ENCODE measurements at regions not wholly inside any gene's neighbourhood (a gene's known extent, or its start where the extent isn't known, plus 50 kb on each side); places are given as distances from the start of the nearest gene placed in this dataset.

DNA sequence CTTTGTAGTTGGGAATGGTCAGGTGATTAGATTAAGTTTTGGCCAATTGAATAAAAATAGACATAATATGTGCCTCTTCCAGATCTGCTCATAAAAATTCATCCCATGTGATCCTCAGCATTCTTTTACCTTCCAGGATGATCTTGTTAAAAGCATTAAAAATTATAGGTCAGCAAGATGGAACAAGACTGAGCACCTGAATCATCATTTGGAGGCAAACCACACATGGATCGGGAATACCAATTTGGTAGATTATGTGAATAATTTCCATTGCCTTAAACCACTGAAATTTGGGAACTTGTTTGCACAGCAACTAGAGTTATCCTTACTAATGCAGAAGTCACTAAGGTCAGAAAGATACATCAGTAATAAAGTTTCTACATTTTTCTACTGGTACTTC lies 681.4 kb upstream of the ADGRL2 start:
- TF ChIP-seq, protein P1, sequence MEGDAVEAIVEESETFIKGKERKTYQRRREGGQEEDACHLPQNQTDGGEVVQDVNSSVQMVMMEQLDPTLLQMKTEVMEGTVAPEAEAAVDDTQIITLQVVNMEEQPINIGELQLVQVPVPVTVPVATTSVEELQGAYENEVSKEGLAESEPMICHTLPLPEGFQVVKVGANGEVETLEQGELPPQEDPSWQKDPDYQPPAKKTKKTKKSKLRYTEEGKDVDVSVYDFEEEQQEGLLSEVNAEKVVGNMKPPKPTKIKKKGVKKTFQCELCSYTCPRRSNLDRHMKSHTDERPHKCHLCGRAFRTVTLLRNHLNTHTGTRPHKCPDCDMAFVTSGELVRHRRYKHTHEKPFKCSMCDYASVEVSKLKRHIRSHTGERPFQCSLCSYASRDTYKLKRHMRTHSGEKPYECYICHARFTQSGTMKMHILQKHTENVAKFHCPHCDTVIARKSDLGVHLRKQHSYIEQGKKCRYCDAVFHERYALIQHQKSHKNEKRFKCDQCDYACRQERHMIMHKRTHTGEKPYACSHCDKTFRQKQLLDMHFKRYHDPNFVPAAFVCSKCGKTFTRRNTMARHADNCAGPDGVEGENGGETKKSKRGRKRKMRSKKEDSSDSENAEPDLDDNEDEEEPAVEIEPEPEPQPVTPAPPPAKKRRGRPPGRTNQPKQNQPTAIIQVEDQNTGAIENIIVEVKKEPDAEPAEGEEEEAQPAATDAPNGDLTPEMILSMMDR (IDR thresholded peaks at IDR 0.05), result no peak
- H3K27me3 Mint-ChIP-seq (ENCODE audit: insufficient read depth), result no peaks in the 10 kb centered on the region; the same call in 1 of the 2 replicates
- no peak overlapping the region for H3K27ac Mint-ChIP-seq
- peaks cover 10% of the 10 kb centered on the region for H3K4me1 Mint-ChIP-seq (ENCODE audit: low read depth)
- no peaks in the 10 kb centered on the region for H3K36me3 Mint-ChIP-seq (ENCODE audit: low read depth)
- no peak for DNase-seq
- H3K4me3 Mint-ChIP-seq, result no peak overlapping the region
- H3K9me3 Mint-ChIP-seq, result no peaks in the 10 kb centered on the region

DNA sequence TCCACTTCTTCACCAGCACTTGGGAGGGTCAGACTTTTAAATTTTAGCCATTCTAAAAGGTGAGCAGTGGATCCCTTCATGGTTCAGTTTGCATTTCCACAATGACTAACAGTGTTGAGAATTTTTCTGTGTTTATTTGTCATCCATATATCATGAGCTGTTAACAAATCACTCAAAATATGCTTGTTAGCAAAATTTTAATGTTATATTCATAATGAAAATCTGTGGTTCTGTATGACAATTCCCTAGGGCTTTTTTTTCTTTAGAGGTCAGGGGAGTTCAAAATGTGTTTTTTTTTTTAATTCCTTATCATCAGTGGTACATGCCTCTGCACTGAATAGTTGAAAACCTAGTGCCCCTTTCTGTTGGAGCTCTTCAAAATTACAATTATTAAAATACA lies 682.2 kb upstream of the ADGRL2 start:
- Mint-ChIP-seq H3K4me3 (no peak overlapping the region), H3K27ac (no peak overlapping the region), H3K4me1 (ENCODE audit: low read depth) (peaks cover 18% of the 10 kb centered on the region), H3K27me3 (ENCODE audit: insufficient read depth) (no peaks in the 10 kb centered on the region; the same call in 1 of the 2 replicates), H3K9me3 (no peaks in the 10 kb centered on the region), H3K36me3 (ENCODE audit: low read depth) (no peaks in the 10 kb centered on the region)
- DNase-seq, result no peak
- TF ChIP-seq, protein P1 (IDR thresholded peaks at IDR 0.05), result no peak

DNA sequence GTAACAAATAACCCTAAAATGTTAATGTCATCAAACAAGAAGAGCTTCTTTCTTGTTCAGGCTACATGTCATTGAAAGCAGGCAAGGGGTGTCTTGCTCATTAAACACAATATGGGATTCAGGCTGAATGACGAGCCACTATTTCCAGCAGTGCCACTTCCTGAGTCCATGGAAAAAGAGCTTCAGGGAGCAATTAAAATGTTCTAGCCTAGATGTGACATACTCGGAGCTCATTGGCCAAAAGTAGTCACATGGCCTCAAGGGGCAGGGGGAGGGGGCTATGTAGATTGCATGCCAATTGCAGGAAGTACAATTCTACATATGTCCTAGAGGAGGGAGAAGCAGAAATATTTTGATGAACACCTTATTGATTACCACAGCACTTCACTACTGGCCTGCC lies 685.3 kb upstream of the ADGRL2 start:
- Mint-ChIP-seq H3K36me3 (ENCODE audit: low read depth) (no peaks in the 10 kb centered on the region), H3K9me3 (no peaks in the 10 kb centered on the region; the same call in 1 of the 2 replicates), H3K27me3 (ENCODE audit: insufficient read depth) (no peaks in the 10 kb centered on the region; the same call in 1 of the 2 replicates), H3K4me3 (no peak overlapping the region), H3K4me1 (ENCODE audit: low read depth) (peaks cover 42% of the 10 kb centered on the region), H3K27ac (no peak overlapping the region)
- TF ChIP-seq, protein P1 (IDR thresholded peaks at IDR 0.05), result no peak
- DNase-seq, result no peak

DNA sequence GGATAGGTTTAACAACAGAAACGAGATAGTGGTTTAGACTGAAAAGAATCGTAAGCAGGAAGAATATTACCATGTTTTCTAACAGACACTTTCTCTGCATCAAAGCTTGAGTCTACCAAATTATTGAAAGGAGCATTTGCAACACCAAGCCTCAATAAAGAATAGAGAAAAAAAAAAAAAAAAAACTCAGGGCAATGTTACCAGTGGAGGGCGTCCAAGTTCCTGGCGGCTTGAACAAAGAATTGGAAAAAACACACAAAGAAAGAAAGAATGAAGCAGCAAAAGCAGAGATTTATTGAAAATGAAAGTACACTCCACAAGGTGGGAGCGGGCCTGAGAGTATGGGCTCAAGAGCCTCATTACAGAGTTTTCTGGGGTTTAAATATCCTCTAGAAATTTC lies 686.5 kb upstream of the ADGRL2 start:
- TF ChIP-seq, protein P1 (IDR thresholded peaks at IDR 0.05), result peak; percentile 43
- Mint-ChIP-seq H3K4me1 (ENCODE audit: low read depth) (peaks cover 39% of the 10 kb centered on the region), H3K27me3 (ENCODE audit: insufficient read depth) (no peaks in the 10 kb centered on the region; the same call in none of the 2 replicates), H3K4me3 (no peak overlapping the region), H3K27ac (no peak overlapping the region), H3K36me3 (ENCODE audit: low read depth) (no peaks in the 10 kb centered on the region), H3K9me3 (no peaks in the 10 kb centered on the region; the same call in 1 of the 2 replicates)
- no peak for DNase-seq

DNA sequence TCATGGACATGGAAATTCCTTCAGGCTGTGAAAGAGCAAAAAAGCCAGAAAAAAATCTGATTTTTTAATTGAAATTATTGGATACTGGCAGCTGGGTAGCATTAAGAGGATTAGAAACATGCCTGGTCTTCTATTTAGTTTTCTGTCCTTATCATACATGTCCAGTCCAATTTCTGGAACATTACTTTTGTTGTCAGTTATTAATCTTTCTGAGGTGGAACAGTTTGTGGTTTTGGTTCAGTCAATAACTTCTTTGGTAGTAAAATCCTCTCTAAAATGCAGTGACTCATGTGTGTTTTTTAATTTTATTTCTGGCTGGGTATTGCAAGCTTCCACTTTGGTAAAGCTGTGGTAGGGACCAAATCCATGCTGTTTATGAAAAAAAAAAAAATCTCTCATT lies 687.0 kb upstream of the ADGRL2 start:
- TF ChIP-seq, protein P1 (IDR thresholded peaks at IDR 0.05), result no peak
- DNase-seq, result peak; percentile 18
- H3K9me3 Mint-ChIP-seq, result no peaks in the 10 kb centered on the region; the same call in 1 of the 2 replicates
- H3K27ac Mint-ChIP-seq, result no peak overlapping the region
- no peaks in the 10 kb centered on the region; the same call in none of the 2 replicates for H3K27me3 Mint-ChIP-seq (ENCODE audit: insufficient read depth)
- no peak overlapping the region for H3K4me3 Mint-ChIP-seq
- H3K4me1 Mint-ChIP-seq (ENCODE audit: low read depth), result peaks cover 35% of the 10 kb centered on the region
- no peaks in the 10 kb centered on the region for H3K36me3 Mint-ChIP-seq (ENCODE audit: low read depth)

DNA sequence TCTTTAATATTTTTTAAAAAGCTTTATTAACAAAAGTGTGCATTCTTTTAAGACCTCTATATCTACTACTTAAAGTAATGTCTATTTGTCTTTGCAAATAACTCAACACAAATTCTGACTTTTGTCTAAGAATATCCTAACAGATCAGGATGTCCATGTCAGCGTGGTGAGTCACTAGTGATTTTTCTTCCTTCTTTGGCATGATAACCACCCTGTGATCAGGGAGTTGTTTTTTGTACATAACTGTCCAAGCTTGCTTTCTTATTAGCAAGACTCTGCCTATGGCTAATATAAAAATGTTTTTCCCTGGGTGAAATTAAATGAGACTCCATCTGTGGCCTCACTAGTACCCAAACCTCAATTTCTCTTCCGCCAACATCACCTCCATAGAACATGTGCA lies 688.9 kb upstream of the ADGRL2 start:
- Mint-ChIP-seq H3K4me3 (no peak overlapping the region), H3K4me1 (ENCODE audit: low read depth) (peaks cover 35% of the 10 kb centered on the region)
- TF ChIP-seq, protein P1 (IDR thresholded peaks at IDR 0.05), result no peak

More for the DNA sequence above, 688.9 kb upstream of the ADGRL2 start:
- Mint-ChIP-seq H3K27ac (peak overlapping the region; percentile 42), H3K27me3 (ENCODE audit: insufficient read depth) (no peaks in the 10 kb centered on the region; the same call in none of the 2 replicates), H3K9me3 (no peaks in the 10 kb centered on the region; the same call in 1 of the 2 replicates), H3K36me3 (ENCODE audit: low read depth) (no peaks in the 10 kb centered on the region)
- DNase-seq, result peak; percentile 45

Data from HFFc6 (cell line).